ENCODE measurements at regions not wholly inside any gene's neighbourhood (a gene's known extent, or its start where the extent isn't known, plus 50 kb on each side); places are given as distances from the start of the nearest gene placed in this dataset.

DNA sequence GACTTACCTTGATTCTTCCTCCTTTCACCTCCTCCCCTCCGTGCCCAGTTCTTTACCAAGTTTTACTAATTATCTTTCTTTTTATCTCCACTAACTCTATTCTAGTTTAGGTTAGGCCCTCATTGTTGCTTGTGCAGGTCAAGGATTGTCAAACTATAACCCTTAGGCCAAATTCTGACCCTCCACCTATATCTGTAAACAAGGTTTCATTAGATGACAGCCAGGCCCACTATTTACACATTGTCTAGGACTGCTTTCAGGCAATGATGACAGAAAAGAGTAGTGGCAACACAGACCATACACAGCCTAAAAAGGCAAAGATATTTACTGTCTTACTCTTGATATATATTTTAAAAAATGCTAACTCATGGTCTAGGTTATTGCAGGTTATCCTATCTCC lies 212.0 kb downstream of the RAD51AP2 start:
- TF ChIP-seq, protein P1, sequence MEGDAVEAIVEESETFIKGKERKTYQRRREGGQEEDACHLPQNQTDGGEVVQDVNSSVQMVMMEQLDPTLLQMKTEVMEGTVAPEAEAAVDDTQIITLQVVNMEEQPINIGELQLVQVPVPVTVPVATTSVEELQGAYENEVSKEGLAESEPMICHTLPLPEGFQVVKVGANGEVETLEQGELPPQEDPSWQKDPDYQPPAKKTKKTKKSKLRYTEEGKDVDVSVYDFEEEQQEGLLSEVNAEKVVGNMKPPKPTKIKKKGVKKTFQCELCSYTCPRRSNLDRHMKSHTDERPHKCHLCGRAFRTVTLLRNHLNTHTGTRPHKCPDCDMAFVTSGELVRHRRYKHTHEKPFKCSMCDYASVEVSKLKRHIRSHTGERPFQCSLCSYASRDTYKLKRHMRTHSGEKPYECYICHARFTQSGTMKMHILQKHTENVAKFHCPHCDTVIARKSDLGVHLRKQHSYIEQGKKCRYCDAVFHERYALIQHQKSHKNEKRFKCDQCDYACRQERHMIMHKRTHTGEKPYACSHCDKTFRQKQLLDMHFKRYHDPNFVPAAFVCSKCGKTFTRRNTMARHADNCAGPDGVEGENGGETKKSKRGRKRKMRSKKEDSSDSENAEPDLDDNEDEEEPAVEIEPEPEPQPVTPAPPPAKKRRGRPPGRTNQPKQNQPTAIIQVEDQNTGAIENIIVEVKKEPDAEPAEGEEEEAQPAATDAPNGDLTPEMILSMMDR (IDR thresholded peaks at IDR 0.05), result no peak
- Histone ChIP-seq H3K4me3 (no peak overlapping the region), H3K36me3 (no peaks in the 10 kb centered on the region), H3K27ac (no peak overlapping the region), H3K9me3 (no peaks in the 10 kb centered on the region), H3K27me3 (no peaks in the 10 kb centered on the region), H3K4me1 (no peaks in the 10 kb centered on the region)
- DNase-seq (ENCODE audit: low spot score), result no peak

- TF ChIP-seq, protein P1 (IDR thresholded peaks at IDR 0.05), result no peak
Measured at GRCh38 chr2:17303521-17303920, 214.7 kb downstream of the RAD51AP2 start.

DNA sequence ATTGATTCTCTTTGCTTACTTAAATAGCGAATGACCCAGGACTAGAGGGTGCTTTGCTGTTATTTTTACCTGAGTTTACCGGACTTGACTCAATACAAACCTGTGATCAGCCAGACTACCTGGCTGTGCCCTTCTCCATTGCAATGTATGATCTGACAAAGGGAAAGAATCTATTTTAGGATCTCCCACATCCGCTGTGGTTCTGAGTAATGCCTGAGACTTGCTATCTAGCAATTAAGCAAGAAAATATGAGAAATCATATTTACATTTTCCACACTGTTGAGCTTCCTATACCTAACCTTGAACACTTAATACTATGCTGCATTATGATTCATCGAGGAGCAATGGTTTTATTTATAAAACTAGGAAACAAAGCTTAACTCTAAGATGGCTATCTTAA lies 215.2 kb downstream of the RAD51AP2 start:
- DNase-seq (ENCODE audit: low spot score), result no peak
- no peaks in the 10 kb centered on the region for H3K9me3 ChIP-seq
- H3K36me3 ChIP-seq, result no peaks in the 10 kb centered on the region
- H3K27ac ChIP-seq, result no peak overlapping the region
- H3K27me3 ChIP-seq, result no peaks in the 10 kb centered on the region
- no peaks in the 10 kb centered on the region for H3K4me1 ChIP-seq
- TF ChIP-seq, protein P1 (IDR thresholded peaks at IDR 0.05), result no peak
- no peak overlapping the region for H3K4me3 ChIP-seq

More at GRCh38 chr2:17303521-17303920, 214.7 kb downstream of the RAD51AP2 start:
- no peaks in the 10 kb centered on the region for H3K36me3 ChIP-seq
- H3K4me1 ChIP-seq, result no peaks in the 10 kb centered on the region
- H3K27me3 ChIP-seq, result no peaks in the 10 kb centered on the region
- no peak overlapping the region for H3K27ac ChIP-seq
- no peak overlapping the region for H3K4me3 ChIP-seq
- H3K9me3 ChIP-seq, result no peaks in the 10 kb centered on the region
- no peak for DNase-seq (ENCODE audit: low spot score)

- Histone ChIP-seq H3K36me3 (no peaks in the 10 kb centered on the region), H3K4me1 (no peaks in the 10 kb centered on the region), H3K9me3 (no peaks in the 10 kb centered on the region), H3K4me3 (no peak overlapping the region), H3K27ac (no peak overlapping the region), H3K27me3 (no peaks in the 10 kb centered on the region)
- no peak for DNase-seq (ENCODE audit: low spot score)
- TF ChIP-seq, protein P1 (IDR thresholded peaks at IDR 0.05), result no peak
Measured at GRCh38 chr2:17302281-17302680, 216.0 kb downstream of the RAD51AP2 start.

DNA sequence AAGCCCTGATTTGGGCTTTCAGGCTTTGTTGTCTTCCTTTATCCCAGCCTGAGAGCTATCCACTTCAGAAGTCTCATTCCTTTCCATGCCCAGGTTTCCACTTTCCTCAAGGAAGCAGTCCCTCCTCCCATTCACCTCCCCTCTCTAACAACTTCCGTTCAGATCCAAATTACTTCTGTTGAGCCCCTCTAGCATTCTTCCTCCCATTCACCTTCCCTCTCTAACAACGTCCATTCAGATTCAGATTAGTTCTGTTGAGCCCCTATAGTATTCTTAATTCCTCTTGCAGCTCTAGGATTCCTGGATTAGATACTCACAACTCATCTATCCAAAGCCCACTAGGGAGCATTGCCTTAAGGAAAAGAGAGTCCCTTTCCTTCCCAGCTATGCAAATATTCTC lies 216.8 kb downstream of the RAD51AP2 start:
- Histone ChIP-seq H3K9me3 (no peaks in the 10 kb centered on the region), H3K36me3 (no peaks in the 10 kb centered on the region), H3K4me1 (no peaks in the 10 kb centered on the region), H3K27me3 (no peaks in the 10 kb centered on the region), H3K27ac (no peak overlapping the region), H3K4me3 (no peak overlapping the region)
- TF ChIP-seq, protein P1 (IDR thresholded peaks at IDR 0.05), result no peak
- no peak for DNase-seq (ENCODE audit: low spot score)

DNA sequence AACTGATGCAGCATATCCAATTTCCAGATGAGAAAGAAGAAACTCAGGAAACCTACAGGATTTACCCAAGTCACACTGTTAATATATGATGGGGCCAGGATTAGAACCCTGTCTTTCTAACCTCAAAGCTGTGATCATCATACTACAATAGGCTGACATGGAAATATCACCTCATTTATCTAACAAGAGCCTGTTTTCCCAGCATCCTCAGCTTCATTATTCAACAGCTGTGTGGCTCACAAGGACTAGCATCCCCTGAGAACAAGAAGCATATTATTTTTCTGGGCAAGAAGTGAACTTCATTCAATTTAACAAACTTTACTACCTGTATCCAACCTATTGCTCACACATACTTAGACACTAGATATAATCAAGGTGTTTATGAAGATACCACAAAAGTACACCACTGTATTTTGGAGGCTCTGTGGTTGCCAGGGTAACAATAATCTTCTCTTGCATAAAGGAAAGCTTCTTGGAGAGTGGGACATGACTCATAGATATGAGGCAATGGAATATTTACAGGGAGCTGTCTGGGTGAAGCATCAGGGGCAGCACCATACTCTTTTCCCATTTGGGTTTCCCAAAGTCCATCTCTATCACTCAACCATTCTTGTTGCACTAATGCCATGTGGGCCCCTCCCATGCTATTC lies 218.2 kb downstream of the RAD51AP2 start:
- H3K4me3 ChIP-seq, result no peak overlapping the region
- H3K4me1 ChIP-seq, result no peaks in the 10 kb centered on the region
- H3K9me3 ChIP-seq, result no peaks in the 10 kb centered on the region
- no peaks in the 10 kb centered on the region for H3K27me3 ChIP-seq
- TF ChIP-seq, protein P1 (IDR thresholded peaks at IDR 0.05), result no peak
- no peaks in the 10 kb centered on the region for H3K36me3 ChIP-seq
- DNase-seq (ENCODE audit: low spot score), result no peak
- no peak overlapping the region for H3K27ac ChIP-seq

Measured in right atrium auricular region (tissue), 2 donors.